ENCODE measurements at regions not wholly inside any gene's neighbourhood (a gene's known extent, or its start where the extent isn't known, plus 50 kb on each side); places are given as distances from the start of the nearest gene placed in this dataset.

DNA sequence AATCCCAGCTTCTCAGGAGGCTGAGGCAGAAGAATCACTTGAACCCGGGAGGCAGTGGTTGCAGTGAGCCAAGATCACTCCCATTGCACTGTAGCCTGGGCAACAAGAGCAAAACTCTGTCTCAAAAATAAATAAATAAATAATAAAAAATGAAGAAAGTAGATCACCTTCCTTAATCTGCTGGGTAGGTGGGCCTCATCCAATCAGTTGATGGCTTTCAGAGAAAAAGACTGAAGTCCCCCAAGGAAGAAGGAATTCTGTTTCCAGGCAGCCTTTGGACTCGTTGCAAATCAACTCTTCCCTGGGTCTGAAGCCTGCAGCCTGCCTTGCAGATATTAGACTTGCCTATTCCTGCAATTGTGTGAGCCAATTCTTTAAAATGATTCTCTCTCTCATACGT is 136.5 kb downstream of the TFCP2L1 start:
- no peak for TF ChIP-seq CTCF (IDR thresholded peaks at IDR 0.05; ENCODE audit: insufficient read depth, low read length, poor library complexity, severe bottlenecking)
- no peak for DNase-seq (ENCODE audit: extremely low read depth, insufficient read length)
- Histone ChIP-seq H3K27me3 (replicated peaks; ENCODE audit: control insufficient read depth, insufficient read depth, low read length) (no peaks in the 10 kb centered on the region; the same call in 1 of the 2 replicates), H3K36me3 (ENCODE audit: control insufficient read depth, insufficient read depth, low read length) (no peaks in the 10 kb centered on the region), H3K4me3 (replicated peaks; ENCODE audit: low read depth, low read length) (no peak overlapping the region)

GRCh38 chr2:121149384-121149783 is 135.6 kb downstream of the TFCP2L1 start:
- no peak for TF ChIP-seq CTCF (IDR thresholded peaks at IDR 0.05; ENCODE audit: insufficient read depth, low read length, poor library complexity, severe bottlenecking)
- Histone ChIP-seq H3K4me3 (replicated peaks; ENCODE audit: low read depth, low read length) (no peak overlapping the region), H3K36me3 (ENCODE audit: control insufficient read depth, insufficient read depth, low read length) (no peaks in the 10 kb centered on the region), H3K27me3 (replicated peaks; ENCODE audit: control insufficient read depth, insufficient read depth, low read length) (no peaks in the 10 kb centered on the region; the same call in 1 of the 2 replicates)
- no peak for DNase-seq (ENCODE audit: extremely low read depth, insufficient read length)

DNA sequence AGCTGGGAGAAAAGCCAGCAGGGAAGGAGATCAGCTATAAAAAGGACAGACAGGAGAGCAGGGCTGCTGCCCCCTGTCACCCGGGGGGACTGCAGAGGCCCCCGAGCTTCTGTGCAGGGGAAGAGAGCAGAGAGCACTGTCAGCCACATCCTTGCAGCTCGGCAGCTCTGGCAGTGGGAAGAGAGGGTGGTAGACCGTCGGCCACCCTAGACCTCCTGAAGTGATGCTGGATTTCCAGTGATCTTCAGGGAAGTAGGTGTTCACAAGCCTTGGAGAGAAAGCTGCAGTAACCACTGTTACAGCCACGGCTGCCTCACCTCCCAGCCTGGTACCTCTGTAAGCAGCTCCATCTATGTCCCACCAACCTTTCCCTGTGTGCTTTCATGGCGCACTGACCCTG is 134.9 kb downstream of the TFCP2L1 start:
- Histone ChIP-seq H3K36me3 (ENCODE audit: control insufficient read depth, insufficient read depth, low read length) (no peaks in the 10 kb centered on the region), H3K27me3 (replicated peaks; ENCODE audit: control insufficient read depth, insufficient read depth, low read length) (no peaks in the 10 kb centered on the region; the same call in 1 of the 2 replicates), H3K4me3 (replicated peaks; ENCODE audit: low read depth, low read length) (no peak overlapping the region)
- DNase-seq (ENCODE audit: extremely low read depth, insufficient read length) = no peak
- no peak for TF ChIP-seq CTCF (IDR thresholded peaks at IDR 0.05; ENCODE audit: insufficient read depth, low read length, poor library complexity, severe bottlenecking)

DNA sequence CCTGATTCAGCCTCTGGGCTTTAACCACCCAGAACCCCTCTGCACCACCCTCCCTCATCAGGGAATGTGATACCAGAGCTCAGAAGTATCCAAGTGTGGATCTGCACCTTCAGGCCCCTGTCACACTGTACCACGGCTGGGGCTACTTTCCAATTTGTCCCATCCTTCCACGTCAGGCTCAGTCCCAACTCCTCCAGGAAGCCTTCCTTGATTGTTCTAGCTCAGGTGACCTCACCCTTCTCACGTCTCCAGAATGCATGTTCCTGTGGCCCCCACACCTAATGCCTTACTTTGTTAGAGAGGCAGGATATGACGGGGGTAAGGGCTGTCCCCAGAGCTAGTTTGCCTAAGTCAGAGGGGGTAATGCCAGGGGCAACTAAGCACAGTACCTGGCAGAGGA is 134.3 kb downstream of the TFCP2L1 start:
- DNase-seq (ENCODE audit: extremely low read depth, insufficient read length) = no peak
- TF ChIP-seq CTCF (IDR thresholded peaks at IDR 0.05; ENCODE audit: insufficient read depth, low read length, poor library complexity, severe bottlenecking) = no peak
- H3K4me3 ChIP-seq (replicated peaks; ENCODE audit: low read depth, low read length) = no peak overlapping the region
- no peaks in the 10 kb centered on the region; the same call in 1 of the 2 replicates for H3K27me3 ChIP-seq (replicated peaks; ENCODE audit: control insufficient read depth, insufficient read depth, low read length)
- no peaks in the 10 kb centered on the region for H3K36me3 ChIP-seq (ENCODE audit: control insufficient read depth, insufficient read depth, low read length)

DNA sequence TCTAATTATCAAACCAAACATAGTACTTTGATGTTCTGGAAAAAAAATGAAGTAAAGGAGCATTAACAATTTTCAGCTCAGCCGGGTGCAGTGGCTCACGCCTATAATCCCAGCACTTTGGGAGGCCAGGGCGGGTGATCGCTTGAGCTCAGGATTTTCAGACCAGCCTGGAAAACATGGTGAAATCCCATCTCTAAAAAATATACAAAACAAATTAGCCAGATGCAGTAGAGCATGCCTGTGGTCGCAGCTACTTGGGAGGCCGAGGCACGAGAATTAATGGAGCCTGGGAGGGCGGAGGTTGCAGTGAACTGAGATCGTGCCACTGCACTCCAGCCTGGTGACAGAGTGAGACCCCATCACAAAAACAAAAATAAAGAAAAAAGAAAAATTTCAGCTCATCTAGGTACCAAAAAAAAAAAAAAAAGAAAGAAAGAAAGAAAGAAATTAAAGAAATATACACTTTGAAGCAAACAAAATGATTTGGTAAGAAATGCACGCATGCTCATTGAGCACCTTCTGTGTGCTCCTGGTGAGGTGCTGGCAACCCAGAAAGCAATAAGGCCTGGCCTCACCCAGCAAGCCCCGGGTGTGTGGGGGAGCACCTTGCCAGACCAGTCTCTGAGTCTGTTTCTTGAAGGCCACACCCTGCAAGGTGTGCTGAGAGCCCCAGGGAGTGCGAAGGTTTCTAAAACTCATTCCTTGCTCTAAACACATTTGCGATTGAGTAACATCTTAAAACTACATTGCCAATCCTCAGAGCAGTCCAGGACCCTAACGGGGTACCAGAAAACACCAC is 133.5 kb downstream of the TFCP2L1 start:
- Histone ChIP-seq H3K27me3 (replicated peaks; ENCODE audit: control insufficient read depth, insufficient read depth, low read length) (no peaks in the 10 kb centered on the region; the same call in 1 of the 2 replicates), H3K4me3 (replicated peaks; ENCODE audit: low read depth, low read length) (no peak overlapping the region), H3K36me3 (ENCODE audit: control insufficient read depth, insufficient read depth, low read length) (no peaks in the 10 kb centered on the region)
- DNase-seq (ENCODE audit: extremely low read depth, insufficient read length) = no peak
- no peak for TF ChIP-seq CTCF (IDR thresholded peaks at IDR 0.05; ENCODE audit: insufficient read depth, low read length, poor library complexity, severe bottlenecking)

Data from GM06990 (cell line).